ENCODE measurements at regions not wholly inside any gene's neighbourhood (a gene's known extent, or its start where the extent isn't known, plus 50 kb on each side); places are given as distances from the start of the nearest gene placed in this dataset.

DNA sequence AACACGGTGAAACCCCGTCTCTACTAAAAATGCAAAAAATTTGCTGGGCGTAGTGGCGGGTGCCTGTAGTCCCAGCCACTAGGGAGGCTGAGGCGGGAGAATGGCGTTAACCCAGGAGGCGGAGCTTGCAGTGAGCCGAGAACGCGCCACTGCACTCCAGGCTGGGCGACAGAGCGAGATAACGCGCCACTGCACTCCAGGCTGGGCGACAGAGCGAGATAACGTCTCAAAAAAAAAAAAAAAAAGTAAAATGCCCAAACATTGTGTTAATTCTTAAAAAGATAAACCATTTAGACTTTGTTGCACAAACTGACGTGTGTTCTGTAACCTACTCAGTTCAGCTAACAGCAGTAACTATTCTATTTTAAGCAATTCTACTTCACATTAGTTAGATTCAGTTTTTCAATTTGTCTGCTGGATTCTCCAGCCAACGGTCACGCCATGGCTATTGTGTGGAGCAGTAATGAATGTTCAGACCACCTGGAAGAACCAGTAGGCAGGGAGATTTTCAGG lies 119.3 kb upstream of the MAN2A1 start:
- TF ChIP-seq, protein P1, sequence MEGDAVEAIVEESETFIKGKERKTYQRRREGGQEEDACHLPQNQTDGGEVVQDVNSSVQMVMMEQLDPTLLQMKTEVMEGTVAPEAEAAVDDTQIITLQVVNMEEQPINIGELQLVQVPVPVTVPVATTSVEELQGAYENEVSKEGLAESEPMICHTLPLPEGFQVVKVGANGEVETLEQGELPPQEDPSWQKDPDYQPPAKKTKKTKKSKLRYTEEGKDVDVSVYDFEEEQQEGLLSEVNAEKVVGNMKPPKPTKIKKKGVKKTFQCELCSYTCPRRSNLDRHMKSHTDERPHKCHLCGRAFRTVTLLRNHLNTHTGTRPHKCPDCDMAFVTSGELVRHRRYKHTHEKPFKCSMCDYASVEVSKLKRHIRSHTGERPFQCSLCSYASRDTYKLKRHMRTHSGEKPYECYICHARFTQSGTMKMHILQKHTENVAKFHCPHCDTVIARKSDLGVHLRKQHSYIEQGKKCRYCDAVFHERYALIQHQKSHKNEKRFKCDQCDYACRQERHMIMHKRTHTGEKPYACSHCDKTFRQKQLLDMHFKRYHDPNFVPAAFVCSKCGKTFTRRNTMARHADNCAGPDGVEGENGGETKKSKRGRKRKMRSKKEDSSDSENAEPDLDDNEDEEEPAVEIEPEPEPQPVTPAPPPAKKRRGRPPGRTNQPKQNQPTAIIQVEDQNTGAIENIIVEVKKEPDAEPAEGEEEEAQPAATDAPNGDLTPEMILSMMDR (conservative IDR thresholded peaks at IDR 0.05) = no peak
- no peak for TF ChIP-seq ZFX (IDR thresholded peaks at IDR 0.05)
